Suprapubic skin (tissue), 4 donors: ENCODE measurements at regions not wholly inside any gene's neighbourhood (a gene's known extent, or its start where the extent isn't known, plus 50 kb on each side); places are given as distances from the start of the nearest gene placed in this dataset.

Experiments used
- DNase-seq, 2 donors: peaks; one replicate each; pipeline ENCODE4 v3.0.0-alpha.2; 2019; ENCODE audit warnings: low spot score in 2 of 2
- H3K27ac ChIP-seq: fragments of 200-600 bp; sonication (generic); one replicate; pipeline ENCODE4 v1.5.1; 2019
- H3K27me3 ChIP-seq: fragments of 200-600 bp; sonication (generic); one replicate; pipeline ENCODE4 v1.5.1; 2019
- H3K36me3 ChIP-seq: fragments of 200-600 bp; sonication (generic); one replicate; pipeline ENCODE4 v1.5.1; 2019
- H3K4me1 ChIP-seq: fragments of 200-600 bp; sonication (generic); one replicate; pipeline ENCODE4 v1.5.1; 2019
- H3K4me3 ChIP-seq: fragments of 200-600 bp; sonication (generic); one replicate; pipeline ENCODE4 v1.5.1; 2019; ENCODE audit warnings: mild to moderate bottlenecking
- H3K9me3 ChIP-seq: fragments of 200-600 bp; sonication (generic); one replicate; pipeline ENCODE4 v1.5.1; 2019
- EP300 ChIP-seq: sonication (generic); formaldehyde crosslinking; IDR thresholded peaks from one replicate; pipeline ENCODE4 v1.6.1; 2017; ENCODE audit warnings: antibody characterized with exemption
- POLR2A ChIP-seq, 2 donors: fragments of 450-650 bp; IDR thresholded peaks; one replicate each; pipeline ENCODE4 v1.6.1; 2017; ENCODE audit warnings: antibody characterized with exemption in 2 of 2, mild to moderate bottlenecking in 2 of 2, moderate library complexity in 2 of 2
- POLR2AphosphoS5 ChIP-seq, 3 donors: sonication (generic); formaldehyde crosslinking; IDR thresholded peaks; one replicate each; pipeline ENCODE4 v1.6.1; 2017; ENCODE audit warnings: antibody characterized with exemption in 3 of 3
- WGBS: methylation state at CpG from one replicate; pipeline ENCODE4 v1.1.5; 2018; 5-methylcytosine and 5-hydroxymethylcytosine counted together
- TF ChIP-seq, protein P1 (sequence below), 2 donors: fragments of 200-600 bp in 1 of 2; fragments of 450-650 bp in 1 of 2; sonication (generic) in 1 of 2; IDR thresholded peaks; one replicate each; pipeline ENCODE4 v1.5.1; 2016 to 2019; ENCODE audit warnings: antibody characterized with exemption in 2 of 2, mild to moderate bottlenecking in 1 of 2, moderate library complexity in 1 of 2

GRCh38 chr20:61052776-61053442 lies 199.2 kb upstream of the CDH4 start:
- DNase-seq, result peak in 1 of 2 donors; percentile 67
- no peaks in the 10 kb centered on the region for H3K9me3 ChIP-seq
- H3K4me3 ChIP-seq, result no peak overlapping the region
- 64% methylated on average over 12 of the region's 13 CpGs for WGBS
- peaks cover 5% of the 10 kb centered on the region for H3K27me3 ChIP-seq
- no peaks in the 10 kb centered on the region for H3K4me1 ChIP-seq
- no peaks in the 10 kb centered on the region for H3K36me3 ChIP-seq
- TF ChIP-seq EP300 (no peak), POLR2AphosphoS5 (IDR thresholded peaks at IDR 0.05) (no peak), POLR2A (IDR thresholded peaks at IDR 0.05) (no peak)
- TF ChIP-seq, protein P1, sequence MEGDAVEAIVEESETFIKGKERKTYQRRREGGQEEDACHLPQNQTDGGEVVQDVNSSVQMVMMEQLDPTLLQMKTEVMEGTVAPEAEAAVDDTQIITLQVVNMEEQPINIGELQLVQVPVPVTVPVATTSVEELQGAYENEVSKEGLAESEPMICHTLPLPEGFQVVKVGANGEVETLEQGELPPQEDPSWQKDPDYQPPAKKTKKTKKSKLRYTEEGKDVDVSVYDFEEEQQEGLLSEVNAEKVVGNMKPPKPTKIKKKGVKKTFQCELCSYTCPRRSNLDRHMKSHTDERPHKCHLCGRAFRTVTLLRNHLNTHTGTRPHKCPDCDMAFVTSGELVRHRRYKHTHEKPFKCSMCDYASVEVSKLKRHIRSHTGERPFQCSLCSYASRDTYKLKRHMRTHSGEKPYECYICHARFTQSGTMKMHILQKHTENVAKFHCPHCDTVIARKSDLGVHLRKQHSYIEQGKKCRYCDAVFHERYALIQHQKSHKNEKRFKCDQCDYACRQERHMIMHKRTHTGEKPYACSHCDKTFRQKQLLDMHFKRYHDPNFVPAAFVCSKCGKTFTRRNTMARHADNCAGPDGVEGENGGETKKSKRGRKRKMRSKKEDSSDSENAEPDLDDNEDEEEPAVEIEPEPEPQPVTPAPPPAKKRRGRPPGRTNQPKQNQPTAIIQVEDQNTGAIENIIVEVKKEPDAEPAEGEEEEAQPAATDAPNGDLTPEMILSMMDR (IDR thresholded peaks at IDR 0.05), result no peak
- no peak overlapping the region for H3K27ac ChIP-seq

DNA sequence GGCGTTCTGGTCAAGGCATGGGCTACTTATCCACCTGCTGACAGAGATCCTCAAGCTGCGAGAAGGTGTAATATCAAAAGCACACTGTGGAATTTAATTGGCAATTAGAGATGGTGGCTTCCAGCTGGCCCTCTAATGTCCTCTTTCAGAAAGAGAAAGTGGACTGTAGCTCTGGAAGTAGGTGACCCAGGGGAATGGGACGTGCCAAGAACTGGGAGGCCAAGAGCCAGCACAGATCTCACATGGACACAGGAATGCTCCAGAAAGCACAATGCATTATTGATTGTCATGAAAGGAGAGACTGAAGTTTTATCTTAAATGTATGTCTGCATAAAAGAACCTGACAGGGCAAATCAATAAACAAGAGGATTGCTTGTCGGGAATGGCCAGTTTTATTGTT lies 198.6 kb upstream of the CDH4 start:
- Histone ChIP-seq H3K4me3 (no peak overlapping the region), H3K36me3 (no peaks in the 10 kb centered on the region), H3K9me3 (no peaks in the 10 kb centered on the region), H3K27ac (no peak overlapping the region), H3K4me1 (no peaks in the 10 kb centered on the region), H3K27me3 (peaks cover 7% of the 10 kb centered on the region)
- TF ChIP-seq POLR2AphosphoS5 (IDR thresholded peaks at IDR 0.05), result no peak
- TF ChIP-seq, protein P1 (IDR thresholded peaks at IDR 0.05), result no peak
- no peak for TF ChIP-seq EP300
- TF ChIP-seq POLR2A (IDR thresholded peaks at IDR 0.05), result no peak
- no peak for DNase-seq
- WGBS, result 80% methylated on average over 4 of the region's 4 CpGs

- Histone ChIP-seq H3K27me3 (peaks cover 7% of the 10 kb centered on the region), H3K27ac (no peak overlapping the region), H3K36me3 (no peaks in the 10 kb centered on the region), H3K9me3 (no peaks in the 10 kb centered on the region), H3K4me3 (no peak overlapping the region), H3K4me1 (no peaks in the 10 kb centered on the region)
- WGBS, result 59% methylated on average over 7 of the region's 7 CpGs
- peak in 1 of 2 donors; percentile 48 for DNase-seq
- TF ChIP-seq EP300 (no peak), POLR2A (IDR thresholded peaks at IDR 0.05) (no peak), POLR2AphosphoS5 (IDR thresholded peaks at IDR 0.05) (no peak)
- TF ChIP-seq, protein P1 (IDR thresholded peaks at IDR 0.05), result no peak
Observed at GRCh38 chr20:61053889-61054288, 198.2 kb upstream of the CDH4 start.

DNA sequence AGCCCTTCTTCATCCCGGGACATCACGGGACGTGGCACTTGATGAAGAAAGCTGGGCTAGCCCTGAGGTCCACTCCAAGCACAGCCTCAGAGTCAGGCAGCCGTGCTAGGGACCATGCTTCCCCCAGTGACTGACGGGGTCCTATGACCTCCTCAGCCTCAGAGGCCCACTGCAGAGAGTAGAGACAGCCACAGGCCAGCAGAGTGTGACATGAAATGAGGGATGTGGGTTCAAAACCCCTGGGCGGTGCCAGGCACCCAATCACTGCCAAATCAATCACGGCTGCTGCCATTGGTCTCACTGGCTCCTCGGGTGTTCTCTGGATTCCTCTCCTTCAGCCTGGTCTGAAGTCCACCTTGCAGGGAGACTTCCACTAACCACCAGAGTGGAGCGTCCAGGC lies 197.7 kb upstream of the CDH4 start:
- peaks cover 7% of the 10 kb centered on the region for H3K27me3 ChIP-seq
- no peaks in the 10 kb centered on the region for H3K9me3 ChIP-seq
- TF ChIP-seq POLR2A (IDR thresholded peaks at IDR 0.05), result no peak
- TF ChIP-seq, protein P1 (IDR thresholded peaks at IDR 0.05), result no peak
- TF ChIP-seq POLR2AphosphoS5 (IDR thresholded peaks at IDR 0.05), result no peak
- no peak for TF ChIP-seq EP300
- H3K4me1 ChIP-seq, result no peaks in the 10 kb centered on the region
- WGBS, result 87% methylated on average over 6 of the region's 9 CpGs
- DNase-seq, result peak in 1 of 2 donors; percentile 70
- no peak overlapping the region for H3K4me3 ChIP-seq
- no peak overlapping the region for H3K27ac ChIP-seq
- H3K36me3 ChIP-seq, result no peaks in the 10 kb centered on the region

DNA sequence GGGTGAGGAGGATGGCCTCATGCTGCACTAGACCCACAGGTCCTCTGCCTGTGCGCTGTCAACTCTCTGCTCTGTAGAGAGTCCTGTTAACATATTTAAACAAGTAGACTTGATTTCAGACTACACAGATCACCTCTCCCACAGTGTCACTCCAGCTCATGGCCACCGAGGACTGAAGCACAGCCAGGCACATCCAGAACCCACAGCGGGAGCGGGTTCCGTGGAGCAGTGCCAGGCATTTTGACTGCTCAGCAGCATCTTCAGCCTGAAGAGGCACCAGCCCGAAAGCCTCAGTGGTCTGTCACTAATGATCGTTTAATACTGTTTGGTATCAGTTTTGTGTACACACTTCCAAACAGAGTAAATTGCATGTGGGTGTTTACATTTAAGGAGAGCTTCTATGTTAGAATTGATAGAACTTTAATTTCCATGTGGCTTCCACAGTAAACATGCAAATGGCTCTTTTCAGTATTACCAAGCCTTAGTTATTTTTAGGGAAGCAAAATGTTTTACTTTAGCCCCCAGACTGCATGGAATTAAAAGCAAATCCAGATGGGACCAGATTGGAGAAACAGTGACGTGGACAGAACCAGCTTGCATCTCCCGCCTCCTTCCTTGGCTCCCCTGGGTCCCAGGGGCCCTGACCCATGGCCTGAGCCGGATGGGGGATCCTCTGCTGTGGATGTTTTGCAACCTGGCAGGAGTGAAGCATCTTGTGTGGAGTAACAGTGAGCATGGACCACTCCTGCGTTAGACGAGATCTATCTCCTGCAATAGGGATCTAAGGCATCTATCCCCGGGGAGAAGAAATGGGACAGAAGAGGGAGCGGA lies 196.7 kb upstream of the CDH4 start:
- TF ChIP-seq, protein P1 (IDR thresholded peaks at IDR 0.05), result no peak
- TF ChIP-seq POLR2A (IDR thresholded peaks at IDR 0.05), result no peak
- TF ChIP-seq POLR2AphosphoS5 (IDR thresholded peaks at IDR 0.05), result no peak
- no peak for TF ChIP-seq EP300
- peak in 1 of 2 donors; percentile 64 for DNase-seq
- WGBS, result 62% methylated on average over 13 of the region's 14 CpGs
- H3K9me3 ChIP-seq, result no peaks in the 10 kb centered on the region
- peaks cover 7% of the 10 kb centered on the region for H3K27me3 ChIP-seq
- no peaks in the 10 kb centered on the region for H3K4me1 ChIP-seq
- no peaks in the 10 kb centered on the region for H3K36me3 ChIP-seq
- H3K4me3 ChIP-seq, result no peak overlapping the region
- no peak overlapping the region for H3K27ac ChIP-seq
